ENCODE measurements at regions not wholly inside any gene's neighbourhood (a gene's known extent, or its start where the extent isn't known, plus 50 kb on each side); places are given as distances from the start of the nearest gene placed in this dataset.

DNA sequence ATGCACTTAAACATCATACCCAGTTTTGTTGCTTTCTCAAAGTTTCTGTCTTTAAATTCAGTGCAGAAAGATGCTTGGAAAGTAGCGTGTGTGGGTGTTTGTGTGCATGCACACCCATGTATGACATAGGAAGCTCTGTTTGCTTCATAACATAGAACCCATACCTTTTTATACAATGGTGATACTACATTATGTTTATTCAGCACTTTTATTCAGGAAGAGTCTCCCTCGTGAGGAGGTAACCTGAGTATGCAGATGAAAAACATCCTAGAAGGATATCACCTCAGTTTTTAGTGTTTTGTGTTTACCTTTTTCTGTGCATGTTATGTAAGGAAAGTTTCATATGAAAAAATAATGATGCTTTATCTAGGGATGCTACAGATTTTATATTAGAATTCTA is 111.2 kb downstream of the SST start:
- H3K4me1 ChIP-seq = no peaks in the 10 kb centered on the region
- no peaks in the 10 kb centered on the region; the same call in 1 of the 2 replicates for H3K36me3 ChIP-seq
- H3K4me3 ChIP-seq (ENCODE audit: low read depth, low read length) = no peak overlapping the region
- H3K9me3 ChIP-seq = no peaks in the 10 kb centered on the region
- H3K27me3 ChIP-seq = no peaks in the 10 kb centered on the region; the same call in 1 of the 2 replicates
- TF ChIP-seq CTCF (IDR thresholded peaks at IDR 0.05; ENCODE audit: low read depth, low read length) = no peak
- no peak for DNase-seq

GRCh38 chr3:187551416-187551815 is 118.8 kb downstream of the SST start:
- DNase-seq = no peak
- no peaks in the 10 kb centered on the region for H3K9me3 ChIP-seq

DNA sequence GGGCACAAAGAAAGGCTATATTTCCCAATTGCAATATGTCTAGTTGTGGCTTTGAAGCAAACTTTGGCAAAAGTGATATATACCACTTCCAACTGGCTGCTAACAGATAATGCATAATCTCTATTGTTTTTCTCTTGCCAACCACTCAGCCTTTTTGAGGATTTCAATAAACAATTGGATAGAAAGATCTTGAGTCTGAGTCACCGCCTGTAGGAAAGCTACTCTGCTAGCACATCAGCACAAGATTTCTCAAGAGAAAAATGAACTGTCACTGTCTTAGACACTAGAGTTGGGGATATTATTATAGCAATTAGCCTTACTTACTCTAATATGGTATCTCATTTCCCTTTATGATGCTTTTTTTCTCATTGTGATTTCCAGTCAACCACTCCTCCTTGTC is 119.7 kb downstream of the SST start:
- TF ChIP-seq CTCF (IDR thresholded peaks at IDR 0.05; ENCODE audit: low read depth, low read length) = no peak
- Histone ChIP-seq H3K4me1 (no peaks in the 10 kb centered on the region), H3K36me3 (no peaks in the 10 kb centered on the region; the same call in 1 of the 2 replicates), H3K27me3 (no peaks in the 10 kb centered on the region), H3K4me3 (ENCODE audit: low read depth, low read length) (no peak overlapping the region), H3K9me3 (no peaks in the 10 kb centered on the region)
- no peak for DNase-seq

More at GRCh38 chr3:187551416-187551815, 118.8 kb downstream of the SST start:
- H3K4me1 ChIP-seq = no peaks in the 10 kb centered on the region
- H3K36me3 ChIP-seq = no peaks in the 10 kb centered on the region; the same call in 1 of the 2 replicates
- no peaks in the 10 kb centered on the region for H3K27me3 ChIP-seq
- no peak for TF ChIP-seq CTCF (IDR thresholded peaks at IDR 0.05; ENCODE audit: low read depth, low read length)
- H3K4me3 ChIP-seq (ENCODE audit: low read depth, low read length) = no peak overlapping the region

DNA sequence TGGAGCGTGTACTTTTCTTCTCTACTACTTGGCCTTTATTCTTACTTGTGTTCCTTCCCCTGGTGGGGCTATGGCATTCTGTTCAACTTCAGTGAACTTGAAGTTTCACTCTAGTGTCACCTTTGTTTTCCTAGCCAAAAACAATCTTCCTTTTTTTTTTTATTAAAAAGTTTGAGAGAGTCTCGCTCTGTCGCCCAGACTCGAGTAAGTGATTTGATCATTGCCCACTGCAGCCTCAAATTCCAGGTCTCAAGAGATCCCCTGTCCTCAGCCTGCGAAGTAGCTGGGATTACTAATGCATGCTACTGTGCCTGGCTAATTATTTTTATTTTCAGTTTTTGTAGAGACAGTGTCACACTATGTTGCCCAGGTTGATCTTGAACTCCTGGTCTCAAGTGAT is 124.8 kb downstream of the SST start:
- Histone ChIP-seq H3K4me1 (no peaks in the 10 kb centered on the region), H3K4me3 (ENCODE audit: low read depth, low read length) (no peak overlapping the region), H3K36me3 (no peaks in the 10 kb centered on the region), H3K27me3 (no peaks in the 10 kb centered on the region), H3K9me3 (no peaks in the 10 kb centered on the region)
- no peak for TF ChIP-seq CTCF (IDR thresholded peaks at IDR 0.05; ENCODE audit: low read depth, low read length)
- no peak for DNase-seq

GRCh38 chr3:187544326-187544725 is 125.9 kb downstream of the SST start:
- H3K4me3 ChIP-seq (ENCODE audit: low read depth, low read length) = no peak overlapping the region
- DNase-seq = no peak
- no peaks in the 10 kb centered on the region for H3K4me1 ChIP-seq
- H3K9me3 ChIP-seq = no peaks in the 10 kb centered on the region
- no peaks in the 10 kb centered on the region for H3K36me3 ChIP-seq
- no peaks in the 10 kb centered on the region for H3K27me3 ChIP-seq
- no peak for TF ChIP-seq CTCF (IDR thresholded peaks at IDR 0.05; ENCODE audit: low read depth, low read length)

DNA sequence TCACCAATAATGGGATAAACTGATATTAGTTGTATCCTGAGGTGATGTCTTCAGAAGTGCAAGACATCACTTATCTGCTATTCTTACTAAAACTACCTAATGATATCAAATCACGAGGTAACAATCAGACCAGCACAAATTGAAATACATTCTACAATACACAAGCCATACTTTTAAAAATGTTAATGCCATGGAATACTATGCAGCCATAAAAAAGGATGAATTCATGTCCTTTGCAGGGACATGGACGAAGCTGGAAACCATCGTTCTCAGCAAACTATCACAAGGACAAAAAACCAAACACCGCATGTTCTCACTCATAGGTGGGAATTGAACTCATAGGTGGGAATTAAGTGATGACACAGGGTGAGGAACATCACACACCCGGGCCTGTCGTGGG is 129.3 kb downstream of the SST start:
- no peaks in the 10 kb centered on the region for H3K9me3 ChIP-seq
- no peaks in the 10 kb centered on the region for H3K36me3 ChIP-seq
- no peak for TF ChIP-seq CTCF (IDR thresholded peaks at IDR 0.05; ENCODE audit: low read depth, low read length)
- no peak for DNase-seq
- peaks cover 4% of the 10 kb centered on the region; the same call in 1 of the 2 replicates for H3K27me3 ChIP-seq
- no peaks in the 10 kb centered on the region for H3K4me1 ChIP-seq
- no peak overlapping the region for H3K4me3 ChIP-seq (ENCODE audit: low read depth, low read length)
